HEK293 (cell line): ENCODE measurements at regions not wholly inside any gene's neighbourhood (a gene's known extent, or its start where the extent isn't known, plus 50 kb on each side); places are given as distances from the start of the nearest gene placed in this dataset.

Experiments used
- CTCF ChIA-PET: fragments of 350-600 bp; formaldehyde crosslinking; extraction: SDS; loops from one replicate; lab custom pipeline; 2021; ENCODE audit warnings: antibody characterized with exemption; lab: Yijun Ruan, JAX
- POLR2A ChIA-PET: fragments of 300-600 bp; formaldehyde crosslinking; extraction: SDS; loops from one replicate; lab custom pipeline; 2020; ENCODE audit warnings: antibody characterized with exemption, inconsistent platforms; lab: Yijun Ruan, JAX
- H3K27ac ChIP-seq: fragments of 200-500 bp; sonication (Bioruptor generic); 2 replicates; pipeline ENCODE4 v1.5.1; 2014; ENCODE audit warnings: low read depth, low read length, control low read depth, inconsistent platforms; ENCODE audit errors: extremely low read depth
- H3K36me3 ChIP-seq, 2 experiments: fragments of 200-500 bp in 1 of 2; sonication (Bioruptor generic) in 1 of 2; 1 replicate in 1 of 2; 2 replicates in 1 of 2; pipeline ENCODE4 v1.5.1; 2014 to 2017; ENCODE audit warnings: inconsistent platforms in 2 of 2, low read length in 2 of 2; ENCODE audit not compliant: control insufficient read depth in 2 of 2, insufficient read depth in 1 of 2
- H3K4me1 ChIP-seq: fragments of 200-500 bp; sonication (Bioruptor generic); 2 replicates; pipeline ENCODE4 v1.5.1; 2014; ENCODE audit warnings: mild to moderate bottlenecking, low read length, inconsistent platforms; ENCODE audit not compliant: control insufficient read depth, insufficient read depth
- H3K4me3 ChIP-seq: 2 replicates; pipeline ENCODE4 v1.5.1; 2011; ENCODE audit warnings: low read depth, mild to moderate bottlenecking, control low read depth, low read length, moderate library complexity
- H3K9me3 ChIP-seq: fragments of 200-500 bp; sonication (Bioruptor generic); 2 replicates; pipeline ENCODE4 v1.5.1; 2014; ENCODE audit warnings: low read depth, low read length, inconsistent platforms; ENCODE audit not compliant: control insufficient read depth, insufficient read depth
- GFI1B ChIP-seq: fragments of 450-650 bp; formaldehyde crosslinking; IDR thresholded peaks from 2 replicates; pipeline ENCODE4 v1.5.1; 2016; ENCODE audit warnings: missing biosample characterization, missing genetic modification characterization
- GLI2 ChIP-seq: fragments of 450-650 bp; formaldehyde crosslinking; IDR thresholded peaks from 2 replicates; pipeline ENCODE4; 2017; ENCODE audit warnings: missing biosample characterization, missing genetic modification characterization, low read depth, borderline replicate concordance
- HOXC10 ChIP-seq: sonication (generic); formaldehyde crosslinking; IDR thresholded peaks from 2 replicates; pipeline ENCODE4 v1.8.1; 2023; ENCODE audit warnings: mild to moderate bottlenecking, missing genetic modification reagents
- ZBTB17 ChIP-seq: fragments of 450-650 bp; formaldehyde crosslinking; IDR thresholded peaks from 2 replicates; pipeline ENCODE4 v1.5.1; 2016; ENCODE audit warnings: missing biosample characterization, missing genetic modification characterization
- ZBTB21 ChIP-seq: fragments of 450-650 bp; formaldehyde crosslinking; IDR thresholded peaks from 2 replicates; pipeline ENCODE4 v1.5.1; 2017; ENCODE audit warnings: missing biosample characterization, missing genetic modification characterization
- ZBTB44 ChIP-seq: fragments of 450-650 bp; IDR thresholded peaks from 2 replicates; pipeline ENCODE4 v1.5.1; 2018; ENCODE audit warnings: missing biosample characterization, mild to moderate bottlenecking, missing genetic modification characterization
- ZBTB7A ChIP-seq: fragments of 450-650 bp; formaldehyde crosslinking; IDR thresholded peaks from 2 replicates; pipeline ENCODE4 v1.5.1; 2016; ENCODE audit warnings: low read depth, missing biosample characterization, missing genetic modification characterization
- ZFHX2 ChIP-seq: fragments of 450-650 bp; formaldehyde crosslinking; conservative IDR thresholded peaks from 2 replicates; pipeline ENCODE4 v1.5.1; 2016; ENCODE audit warnings: missing biosample characterization, missing genetic modification characterization
- ZNF146 ChIP-seq: fragments of 450-650 bp; formaldehyde crosslinking; IDR thresholded peaks from 2 replicates; pipeline ENCODE4 v1.5.1; 2016; ENCODE audit warnings: missing biosample characterization, missing genetic modification characterization
- ZNF148 ChIP-seq: fragments of 450-650 bp; formaldehyde crosslinking; IDR thresholded peaks from 2 replicates; pipeline ENCODE4 v1.5.0; 2017; ENCODE audit warnings: missing biosample characterization, missing genetic modification characterization, borderline replicate concordance
- ZNF155 ChIP-seq: fragments of 450-650 bp; formaldehyde crosslinking; IDR thresholded peaks from 2 replicates; pipeline ENCODE4 v1.5.1; 2016; ENCODE audit warnings: missing biosample characterization, missing genetic modification characterization
- ZNF24 ChIP-seq: fragments of 450-650 bp; formaldehyde crosslinking; IDR thresholded peaks from 2 replicates; pipeline ENCODE4 v1.5.1; 2016; ENCODE audit warnings: missing biosample characterization, missing genetic modification characterization
- ZNF416 ChIP-seq: fragments of 450-650 bp; formaldehyde crosslinking; IDR thresholded peaks from 2 replicates; pipeline ENCODE4 v1.5.1; 2016; ENCODE audit warnings: missing biosample characterization, missing genetic modification characterization
- ZNF600 ChIP-seq: fragments of 450-650 bp; formaldehyde crosslinking; IDR thresholded peaks from 2 replicates; pipeline ENCODE4 v1.5.1; 2016; ENCODE audit warnings: missing biosample characterization, missing genetic modification characterization
- ZNF654 ChIP-seq: fragments of 450-650 bp; formaldehyde crosslinking; IDR thresholded peaks from 2 replicates; pipeline ENCODE4 v1.5.1; 2016; ENCODE audit warnings: low read depth, missing biosample characterization, missing genetic modification characterization
- ZNF76 ChIP-seq: fragments of 450-650 bp; formaldehyde crosslinking; IDR thresholded peaks from 2 replicates; pipeline ENCODE4; 2016; ENCODE audit warnings: low read depth, missing biosample characterization, missing genetic modification characterization, borderline replicate concordance

- no peak overlapping the region for H3K27ac ChIP-seq
- no peaks in the 10 kb centered on the region for H3K9me3 ChIP-seq
- CTCF ChIA-PET, result interaction anchor here (0.6 to 1.5 kb wide), 4 partner anchors 13 to 1016 kb away, joined by 3 to 6 read pairs (median 3); no protein-coding TSS in a partner anchor
- H3K36me3 ChIP-seq, result no peaks in the 10 kb centered on the region
- POLR2A ChIA-PET, result no interaction called here
- no peak overlapping the region for H3K4me3 ChIP-seq
- no peaks in the 10 kb centered on the region for H3K4me1 ChIP-seq
- TF ChIP-seq ZNF416, result no peak
Observed at GRCh38 chr14:66377574-66377973, 108.6 kb upstream of the CCDC196 start.

- ChIA-PET POLR2A (no interaction called here), CTCF (no interaction called here)
- no peak overlapping the region for H3K27ac ChIP-seq
Observed at GRCh38 chr14:66378712-66379505, 107.3 kb upstream of the CCDC196 start.

GRCh38 chr14:66380143-66380542 is 106.0 kb upstream of the CCDC196 start:
- Histone ChIP-seq H3K4me3 (no peak overlapping the region), H3K4me1 (no peaks in the 10 kb centered on the region), H3K9me3 (no peaks in the 10 kb centered on the region), H3K36me3 (no peaks in the 10 kb centered on the region), H3K27ac (no peak overlapping the region)
- CTCF ChIA-PET, result no interaction called here
- POLR2A ChIA-PET, result no interaction called here
- TF ChIP-seq ZNF146 (tag by site-specific recombination) (no peak), ZFHX2 (tag by site-specific recombination) (peak; percentile 35)

More at GRCh38 chr14:66378712-66379505, 107.3 kb upstream of the CCDC196 start:
- Histone ChIP-seq H3K4me1 (no peaks in the 10 kb centered on the region), H3K9me3 (no peaks in the 10 kb centered on the region), H3K4me3 (no peak overlapping the region), H3K36me3 (no peaks in the 10 kb centered on the region)
- TF ChIP-seq ZNF24 (no peak), GLI2 (no peak), ZNF600 (tag by site-specific recombination) (no peak), HOXC10 (CRISPR knock-in tag) (no peak), ZNF155 (tag by site-specific recombination) (no peak), ZBTB17 (tag by site-specific recombination) (no peak), GFI1B (no peak), ZBTB44 (tag by site-specific recombination) (no peak), ZNF76 (tag by site-specific recombination) (no peak), ZBTB21 (tag by site-specific recombination) (no peak), ZNF148 (tag by site-specific recombination) (no peak), ZBTB7A (tag by site-specific recombination) (no peak), ZNF654 (no peak)
